Naive thymus-derived CD4-positive, alpha-beta T cell (primary cell): ENCODE measurements at regions not wholly inside any gene's neighbourhood (a gene's known extent, or its start where the extent isn't known, plus 50 kb on each side); places are given as distances from the start of the nearest gene placed in this dataset.

ENCODE experiments used
- ATAC-seq: fragments of 150-1000 bp; cut with Tn5 transposase; 2 replicates; pipeline ENCODE4 v1.10.0; 2021; ENCODE audit warnings: mild to moderate bottlenecking, moderate library complexity
- CTCF ChIA-PET: fragments of 350-600 bp; sonication (Branson Sonifier 250); formaldehyde crosslinking; loops from one replicate; lab custom pipeline; 2021; ENCODE audit warnings: antibody characterized with exemption; lab: Charles Lee
- POLR2A ChIA-PET: fragments of 350-600 bp; sonication (Branson Sonifier 250); formaldehyde crosslinking; loops from one replicate; lab custom pipeline; 2021; ENCODE audit warnings: antibody characterized with exemption, inconsistent platforms; lab: Charles Lee
- DNase-seq, 9 donors: peaks; one replicate each; pipeline versions ENCODE4 v3.0.0 to v3.0.0-alpha.2; 2020 to 2022; ENCODE audit warnings: mixed read lengths in 1 of 9
- H3K27ac ChIP-seq: one replicate; pipeline ENCODE4 v1.7.0; 2013; ENCODE audit warnings: mild to moderate bottlenecking, low read depth, low read length, moderate library complexity
- H3K27me3 ChIP-seq, 2 donors: one replicate each; pipeline ENCODE4 v1.7.0; 2013; ENCODE audit warnings: low read length in 2 of 2, mild to moderate bottlenecking in 2 of 2, moderate library complexity in 2 of 2; ENCODE audit not compliant: control insufficient read depth in 2 of 2, insufficient read depth in 2 of 2
- H3K36me3 ChIP-seq, 3 experiments: 1 replicate in 2 of 3; 2 replicates in 1 of 3; pipeline ENCODE4 v1.7.0; 2013; ENCODE audit warnings: low read length in 3 of 3, mild to moderate bottlenecking in 3 of 3, moderate library complexity in 1 of 3; ENCODE audit not compliant: insufficient read depth in 3 of 3, control insufficient read depth in 2 of 3
- H3K4me1 ChIP-seq, 2 donors: one replicate each; pipeline ENCODE4 v1.7.0; 2013; ENCODE audit warnings: low read length in 2 of 2, mild to moderate bottlenecking in 2 of 2, moderate library complexity in 1 of 2; ENCODE audit not compliant: control insufficient read depth in 2 of 2, insufficient read depth in 2 of 2
- H3K4me3 ChIP-seq: 2 replicates; pipeline ENCODE4 v1.7.0; 2013; ENCODE audit warnings: mild to moderate bottlenecking, low read length
- H3K9me3 ChIP-seq, 3 experiments: 1 replicate in 2 of 3; 2 replicates in 1 of 3; pipeline ENCODE4 v1.7.0; 2013; ENCODE audit warnings: low read length in 3 of 3; ENCODE audit not compliant: control insufficient read depth in 2 of 3
- H3K27ac Mint-ChIP-seq, 9 donors: one replicate each; pipeline ENCODE4 v1.8.0; 2020 to 2022; ENCODE audit warnings: mixed read lengths in 9 of 9, mild to moderate bottlenecking in 8 of 9, moderate library complexity in 5 of 9, inconsistent platforms in 2 of 9
- H3K27me3 Mint-ChIP-seq, 5 donors: one replicate each; pipeline ENCODE4 v1.8.0; 2021 to 2022; ENCODE audit warnings: mixed read lengths in 5 of 5, mild to moderate bottlenecking in 1 of 5
- H3K36me3 Mint-ChIP-seq, 5 donors: one replicate each; pipeline ENCODE4 v1.8.0; 2020 to 2022; ENCODE audit warnings: mixed read lengths in 5 of 5, mild to moderate bottlenecking in 3 of 5, inconsistent platforms in 1 of 5
- H3K4me1 Mint-ChIP-seq, 7 donors: one replicate each; pipeline ENCODE4 v1.8.0; 2020 to 2022; ENCODE audit warnings: mixed read lengths in 7 of 7, mild to moderate bottlenecking in 3 of 7, inconsistent platforms in 1 of 7
- H3K4me3 Mint-ChIP-seq, 10 donors: one replicate each; pipeline ENCODE4 v1.8.0; 2020 to 2022; ENCODE audit warnings: mild to moderate bottlenecking in 10 of 10, mixed read lengths in 10 of 10, moderate library complexity in 6 of 10, inconsistent platforms in 2 of 10
- H3K9me3 Mint-ChIP-seq, 11 donors: one replicate each; pipeline ENCODE4 v1.8.0; 2020 to 2022; ENCODE audit warnings: mixed read lengths in 11 of 11, mild to moderate bottlenecking in 4 of 11, inconsistent platforms in 1 of 11, moderate library complexity in 1 of 11
- intact Hi-C, 2 donors: fragments of 100-400 bp; cut with micrococcal nuclease; formaldehyde crosslinking; loops; one replicate each; pipeline ENCODE4 v1.15.1; 2023

DNA sequence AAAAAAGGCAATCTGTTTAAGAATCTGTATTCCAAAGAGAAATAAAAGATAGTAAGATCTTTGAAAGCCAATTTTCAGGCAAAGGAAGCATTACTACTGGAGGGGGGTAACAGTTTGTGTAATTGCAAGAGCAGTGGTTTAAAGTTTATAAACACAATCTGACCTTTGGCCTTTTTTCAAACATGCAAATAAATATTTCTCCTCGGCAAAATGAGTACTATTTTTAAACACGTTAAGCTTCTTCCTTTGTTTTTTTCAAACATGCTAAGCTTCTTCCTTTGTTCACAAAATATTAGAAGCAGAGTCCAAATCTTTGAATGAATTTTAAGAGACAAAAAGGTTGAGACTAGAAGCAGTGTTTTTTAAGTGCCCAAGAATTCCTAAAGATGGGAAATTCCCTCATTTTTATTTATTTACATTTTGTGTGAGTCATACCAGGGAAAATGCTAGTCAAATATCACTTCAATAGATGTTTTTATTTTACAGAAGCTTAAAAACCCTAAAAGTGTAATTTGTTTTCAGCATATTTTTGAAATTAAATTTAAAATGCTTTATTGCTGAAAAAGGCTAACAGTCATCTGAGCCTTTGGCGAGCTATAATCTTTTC lies 229.3 kb downstream of the GPR37 start:
- no peaks in the 10 kb centered on the region for H3K9me3 ChIP-seq
- no peak overlapping the region for H3K4me3 ChIP-seq
- H3K27ac Mint-ChIP-seq: no peak overlapping the region
- H3K27me3 Mint-ChIP-seq: no peaks in the 10 kb centered on the region
- H3K4me1 Mint-ChIP-seq: no peaks in the 10 kb centered on the region
- no peaks in the 10 kb centered on the region for H3K27me3 ChIP-seq
- CTCF ChIA-PET: no interaction called here
- intact Hi-C loops: no loop called here
- ATAC-seq (no peak), DNase-seq (no peak)
- H3K9me3 Mint-ChIP-seq: peaks cover 0 to 19% (median 0%) of the 10 kb centered on the region in 11 donors
- H3K36me3 ChIP-seq: no peaks in the 10 kb centered on the region
- H3K4me1 ChIP-seq: no peaks in the 10 kb centered on the region
- H3K27ac ChIP-seq: no peak overlapping the region
- POLR2A ChIA-PET: no interaction called here
- no peaks in the 10 kb centered on the region for H3K36me3 Mint-ChIP-seq
- no peak overlapping the region for H3K4me3 Mint-ChIP-seq

DNA sequence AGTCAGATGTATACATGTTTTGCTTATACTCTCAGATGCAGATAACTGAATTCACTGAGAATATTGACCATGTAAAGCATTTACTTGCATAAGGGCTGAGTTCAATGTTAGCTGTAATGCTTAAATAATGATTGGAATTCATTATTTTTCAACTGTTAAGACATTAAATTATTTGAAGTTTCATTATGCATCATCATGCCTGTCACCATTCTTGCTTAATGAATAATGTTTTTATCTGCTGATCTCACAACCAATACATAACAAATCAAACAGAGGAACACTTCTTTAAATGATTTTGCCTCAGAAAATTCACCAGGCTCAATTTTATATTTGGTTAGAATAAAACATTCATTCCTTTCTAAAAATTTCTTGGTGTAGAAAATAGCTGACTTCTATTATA lies 233.4 kb downstream of the GPR37 start:
- H3K9me3 ChIP-seq: no peaks in the 10 kb centered on the region
- ATAC-seq (no peak), DNase-seq (no peak)
- Mint-ChIP-seq H3K4me1 (no peaks in the 10 kb centered on the region), H3K36me3 (no peaks in the 10 kb centered on the region), H3K4me3 (no peak overlapping the region), H3K27me3 (no peaks in the 10 kb centered on the region), H3K27ac (no peak overlapping the region), H3K9me3 (peaks cover 3 to 34% (median 7%) of the 10 kb centered on the region in 11 donors)
- ChIA-PET POLR2A (no interaction called here), CTCF (no interaction called here)
- H3K27ac ChIP-seq: no peak overlapping the region
- no peaks in the 10 kb centered on the region for H3K36me3 ChIP-seq
- H3K4me1 ChIP-seq: no peaks in the 10 kb centered on the region
- intact Hi-C loops: no loop called here
- H3K27me3 ChIP-seq: no peaks in the 10 kb centered on the region
- H3K4me3 ChIP-seq: no peak overlapping the region

DNA sequence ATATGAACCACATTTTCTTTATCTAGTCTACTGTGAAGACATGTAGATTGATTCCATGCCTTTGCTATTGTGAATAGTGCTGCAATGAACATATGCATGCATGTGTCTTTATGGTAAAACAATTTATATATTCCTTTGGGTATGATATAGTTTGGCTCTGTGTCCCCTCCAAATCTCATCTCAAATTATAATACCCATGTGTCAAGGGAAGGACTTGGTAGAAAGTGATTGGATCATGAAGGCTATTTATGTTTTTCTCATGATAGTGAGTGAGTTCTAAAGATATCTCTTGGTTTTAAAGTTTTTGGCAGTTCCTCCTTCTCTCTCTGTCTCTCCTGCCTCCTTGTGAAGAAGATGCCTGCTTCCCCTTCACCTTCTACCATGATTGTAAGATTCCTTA lies 248.7 kb downstream of the GPR37 start:
- no peaks in the 10 kb centered on the region for H3K36me3 ChIP-seq
- ATAC-seq (no peak), DNase-seq (no peak)
- Mint-ChIP-seq H3K27me3 (no peaks in the 10 kb centered on the region), H3K9me3 (peaks cover 0 to 10% (median 4%) of the 10 kb centered on the region in 11 donors), H3K4me1 (no peaks in the 10 kb centered on the region), H3K36me3 (no peaks in the 10 kb centered on the region), H3K27ac (no peak overlapping the region), H3K4me3 (no peak overlapping the region)
- ChIA-PET POLR2A (no interaction called here), CTCF (no interaction called here)
- H3K27me3 ChIP-seq: no peaks in the 10 kb centered on the region
- no peaks in the 10 kb centered on the region for H3K4me1 ChIP-seq
- H3K27ac ChIP-seq: no peak overlapping the region
- no peak overlapping the region for H3K4me3 ChIP-seq
- intact Hi-C loops: no loop called here
- no peaks in the 10 kb centered on the region for H3K9me3 ChIP-seq

DNA sequence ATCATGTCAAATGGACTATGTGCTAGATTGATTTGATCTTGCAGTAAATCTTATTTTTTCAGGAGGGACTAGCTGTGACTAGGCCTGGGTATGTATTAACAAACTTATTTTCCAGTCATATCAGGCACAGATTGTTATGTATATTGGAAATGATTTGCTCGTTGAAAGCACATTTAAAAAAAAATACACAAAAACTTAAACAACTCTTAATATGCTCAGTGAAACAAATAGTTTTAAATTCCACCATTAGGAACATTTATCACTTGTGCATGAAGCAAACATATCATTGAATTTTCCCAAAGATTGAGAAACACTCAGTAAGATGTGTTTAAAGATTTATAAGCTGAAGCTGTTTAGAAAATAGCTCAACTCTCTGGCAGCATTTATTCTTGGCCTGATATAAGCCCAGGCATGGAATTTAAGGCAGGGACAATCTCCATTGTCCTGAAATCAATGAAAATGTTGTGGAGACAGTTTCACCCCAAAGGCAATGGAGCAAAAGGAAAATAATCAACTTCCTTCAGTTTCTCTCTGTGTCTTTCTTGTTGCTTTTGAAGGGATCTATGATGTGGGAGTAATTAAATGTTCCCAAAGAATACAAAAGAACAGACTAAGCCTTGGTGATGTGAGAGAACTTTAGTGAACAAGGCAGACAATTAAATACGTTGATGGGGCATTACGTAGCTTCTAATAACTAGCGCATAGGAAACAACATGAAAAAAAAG lies 250.3 kb downstream of the GPR37 start:
- POLR2A ChIA-PET: no interaction called here
- no peaks in the 10 kb centered on the region for H3K27me3 Mint-ChIP-seq
- no peaks in the 10 kb centered on the region for H3K4me1 ChIP-seq
- H3K36me3 Mint-ChIP-seq: no peaks in the 10 kb centered on the region
- no peaks in the 10 kb centered on the region for H3K9me3 ChIP-seq
- no peak overlapping the region for H3K27ac ChIP-seq
- peaks cover 0 to 9% (median 4%) of the 10 kb centered on the region in 11 donors for H3K9me3 Mint-ChIP-seq
- intact Hi-C loops: no loop called here
- no peaks in the 10 kb centered on the region for H3K27me3 ChIP-seq
- DNase-seq (no peak), ATAC-seq (no peak)
- H3K4me3 ChIP-seq: no peak overlapping the region
- no peaks in the 10 kb centered on the region for H3K36me3 ChIP-seq
- no peak overlapping the region for H3K4me3 Mint-ChIP-seq
- no peaks in the 10 kb centered on the region for H3K4me1 Mint-ChIP-seq
- H3K27ac Mint-ChIP-seq: no peak overlapping the region
- CTCF ChIA-PET: no interaction called here

DNA sequence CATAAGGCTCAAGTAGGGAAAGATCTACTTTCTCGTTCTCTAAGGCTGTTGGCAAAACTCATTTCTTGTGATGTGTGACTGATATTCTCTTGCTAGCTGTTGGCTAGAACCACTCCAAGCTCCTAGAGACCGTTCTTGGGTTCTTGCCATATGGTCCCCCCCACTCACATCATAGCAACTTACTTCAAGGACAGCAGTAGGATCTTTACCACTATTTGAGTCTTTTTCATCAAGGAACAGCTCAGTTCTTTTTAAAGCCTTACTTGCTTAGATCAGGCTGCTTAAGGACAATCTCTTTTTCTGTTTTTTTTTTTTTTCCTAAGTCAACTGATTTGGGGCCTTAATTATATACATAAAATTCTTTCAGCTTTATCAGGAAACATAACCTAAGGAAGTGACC lies 251.1 kb downstream of the GPR37 start:
- H3K27me3 ChIP-seq: no peaks in the 10 kb centered on the region
- intact Hi-C loops: no loop called here
- no peaks in the 10 kb centered on the region for H3K4me1 ChIP-seq
- no peak for ATAC-seq
- Mint-ChIP-seq H3K27me3 (no peaks in the 10 kb centered on the region), H3K9me3 (peaks cover 0 to 9% (median 4%) of the 10 kb centered on the region in 11 donors), H3K4me1 (no peaks in the 10 kb centered on the region), H3K36me3 (no peaks in the 10 kb centered on the region), H3K4me3 (no peak overlapping the region), H3K27ac (no peak overlapping the region)
- no peak for DNase-seq
- no peak overlapping the region for H3K27ac ChIP-seq
- ChIA-PET CTCF (interaction anchor here (0.6 kb wide), 1 partner anchor 69 kb away, joined by 3 read pairs; no protein-coding TSS in a partner anchor), POLR2A (no interaction called here)
- no peaks in the 10 kb centered on the region for H3K9me3 ChIP-seq
- H3K36me3 ChIP-seq: no peaks in the 10 kb centered on the region
- no peak overlapping the region for H3K4me3 ChIP-seq

DNA sequence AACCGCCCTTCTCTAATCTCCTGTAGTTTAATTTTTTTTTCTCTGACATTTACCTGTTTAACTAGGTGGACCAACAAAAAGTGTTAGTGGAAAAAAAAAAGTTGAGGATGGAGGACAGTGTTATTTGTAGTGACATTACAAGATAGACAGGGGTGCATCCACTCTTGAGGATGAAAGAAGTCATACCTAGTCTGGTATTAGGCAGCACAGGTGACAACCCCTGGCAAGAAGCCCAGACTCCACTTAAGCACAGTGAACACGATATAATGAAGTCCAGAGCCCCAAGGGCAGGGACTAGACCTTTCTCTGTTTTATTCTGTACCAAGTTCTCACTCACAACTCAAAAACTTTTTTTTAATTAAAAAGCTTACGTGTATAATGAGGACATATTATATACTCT lies 268.4 kb downstream of the GPR37 start:
- DNase-seq: no peak
- Histone ChIP-seq H3K36me3 (no peaks in the 10 kb centered on the region), H3K27ac (no peak overlapping the region), H3K4me1 (no peaks in the 10 kb centered on the region), H3K4me3 (no peak overlapping the region), H3K9me3 (no peaks in the 10 kb centered on the region), H3K27me3 (no peaks in the 10 kb centered on the region)
- H3K4me1 Mint-ChIP-seq: no peaks in the 10 kb centered on the region
- no peak overlapping the region for H3K27ac Mint-ChIP-seq
- no peaks in the 10 kb centered on the region for H3K27me3 Mint-ChIP-seq
- no peak for ATAC-seq
- H3K36me3 Mint-ChIP-seq: no peaks in the 10 kb centered on the region
- ChIA-PET CTCF (no interaction called here), POLR2A (no interaction called here)
- no peak overlapping the region for H3K4me3 Mint-ChIP-seq
- peaks cover 2 to 11% (median 4%) of the 10 kb centered on the region in 11 donors for H3K9me3 Mint-ChIP-seq
- intact Hi-C loops: no loop called here

DNA sequence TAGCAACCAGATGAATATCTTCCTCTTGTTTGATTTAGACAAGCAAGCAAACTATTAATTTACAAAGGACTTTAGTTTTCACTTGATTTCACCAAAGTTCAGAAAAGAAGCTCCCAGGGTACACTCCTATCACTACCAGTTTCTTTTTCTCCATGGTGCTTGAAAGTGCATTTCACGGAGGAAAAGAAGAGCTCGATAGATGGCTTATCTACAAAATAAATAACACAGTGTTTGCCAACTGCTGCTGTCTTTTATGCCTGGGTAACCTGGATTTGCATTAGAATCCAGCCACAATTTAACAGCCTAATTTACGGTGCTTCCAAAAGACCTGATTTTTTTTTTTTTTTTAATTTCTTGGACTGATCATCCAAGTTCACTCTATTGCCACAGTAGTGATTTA lies 275.7 kb downstream of the GPR37 start:
- H3K27ac Mint-ChIP-seq: no peak overlapping the region
- DNase-seq (no peak), ATAC-seq (no peak)
- Histone ChIP-seq H3K27me3 (no peaks in the 10 kb centered on the region), H3K27ac (no peak overlapping the region), H3K9me3 (no peaks in the 10 kb centered on the region), H3K36me3 (no peaks in the 10 kb centered on the region), H3K4me3 (no peak overlapping the region), H3K4me1 (no peaks in the 10 kb centered on the region)
- H3K27me3 Mint-ChIP-seq: no peaks in the 10 kb centered on the region
- H3K4me1 Mint-ChIP-seq: no peaks in the 10 kb centered on the region
- CTCF ChIA-PET: no interaction called here
- H3K9me3 Mint-ChIP-seq: peaks cover 0 to 6% (median 0%) of the 10 kb centered on the region in 11 donors
- POLR2A ChIA-PET: no interaction called here
- intact Hi-C loops: no loop called here
- no peak overlapping the region for H3K4me3 Mint-ChIP-seq
- no peaks in the 10 kb centered on the region for H3K36me3 Mint-ChIP-seq
